GM19035 (cell line): ENCODE measurements at regions not wholly inside any gene's neighbourhood (a gene's known extent, or its start where the extent isn't known, plus 50 kb on each side); places are given as distances from the start of the nearest gene placed in this dataset.

ENCODE experiments used
- ATAC-seq: cut with Tn5 transposase; IDR thresholded peaks from one replicate; pipeline ENCODE4 v1.9.1; 2021; ENCODE audit not compliant: unreplicated experiment

GRCh38 chr3:19725000-19725399, 209.0 kb downstream of the EFHB start:
- ATAC-seq = no peak

DNA sequence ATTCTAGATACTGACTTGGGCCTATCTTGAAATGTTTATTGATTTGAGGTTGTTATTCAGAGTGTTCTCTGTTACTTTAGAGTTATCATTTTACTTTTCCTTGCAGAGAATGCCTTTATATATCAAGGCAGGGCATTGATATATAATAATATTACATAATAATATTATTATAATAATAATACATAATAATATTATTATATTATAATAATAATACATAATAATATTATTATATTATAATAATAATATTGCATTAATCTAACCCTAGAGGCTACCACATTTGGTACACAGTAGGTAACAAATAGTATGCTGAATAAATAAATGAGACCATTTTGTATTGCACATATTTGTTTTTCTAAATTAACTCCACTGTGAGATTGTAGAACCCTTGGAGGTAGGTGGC, 216.3 kb downstream of the EFHB start:
- ATAC-seq = no peak

GRCh38 chr3:19711160-19711782, 222.7 kb downstream of the EFHB start:
- no peak for ATAC-seq

- no peak for ATAC-seq
Measured at GRCh38 chr3:19702416-19703078, 231.5 kb downstream of the EFHB start.

DNA sequence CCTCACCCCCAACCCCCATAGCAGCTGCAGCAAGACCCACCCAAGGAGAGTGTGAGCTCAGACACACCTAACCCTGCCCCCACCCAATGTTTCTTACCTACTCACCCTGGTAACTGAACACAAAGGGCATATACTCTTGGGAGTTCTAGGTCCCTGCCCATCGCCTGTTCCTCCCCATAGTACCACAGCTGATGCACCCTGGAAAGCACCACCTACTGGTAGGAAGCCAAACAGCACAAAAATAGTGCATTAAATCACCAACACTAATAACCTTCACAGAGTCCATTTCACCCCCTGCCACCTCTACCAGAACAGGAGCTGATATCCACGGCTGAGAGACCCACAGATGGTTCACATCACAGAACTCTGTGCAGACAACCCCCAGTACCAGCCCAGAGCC, 245.2 kb downstream of the EFHB start:
- ATAC-seq = no peak

- no peak for ATAC-seq
Measured at GRCh38 chr3:19668163-19668562, 265.9 kb downstream of the EFHB start.

- ATAC-seq = no peak
Measured at GRCh38 chr3:19662486-19662885, 271.5 kb downstream of the EFHB start.

DNA sequence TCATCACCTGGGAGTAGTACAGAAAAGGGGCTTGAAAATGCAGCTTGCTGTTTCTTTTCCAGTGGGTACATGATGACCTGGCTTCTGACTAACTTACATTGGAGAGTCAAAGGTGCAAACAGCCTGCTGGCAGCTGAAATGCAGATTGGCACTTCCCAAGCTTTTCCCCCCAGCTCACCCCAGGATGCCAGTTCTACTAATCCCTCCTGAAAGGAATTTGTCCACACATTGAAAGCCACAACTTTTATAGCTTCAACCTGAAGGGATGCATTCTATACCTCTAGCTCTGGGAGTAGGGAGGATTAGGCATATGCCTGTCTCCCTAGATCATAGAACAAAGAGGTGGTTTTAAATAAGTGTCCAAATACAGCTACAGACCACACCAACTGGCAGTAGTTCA, 281.7 kb downstream of the EFHB start:
- no peak for ATAC-seq

DNA sequence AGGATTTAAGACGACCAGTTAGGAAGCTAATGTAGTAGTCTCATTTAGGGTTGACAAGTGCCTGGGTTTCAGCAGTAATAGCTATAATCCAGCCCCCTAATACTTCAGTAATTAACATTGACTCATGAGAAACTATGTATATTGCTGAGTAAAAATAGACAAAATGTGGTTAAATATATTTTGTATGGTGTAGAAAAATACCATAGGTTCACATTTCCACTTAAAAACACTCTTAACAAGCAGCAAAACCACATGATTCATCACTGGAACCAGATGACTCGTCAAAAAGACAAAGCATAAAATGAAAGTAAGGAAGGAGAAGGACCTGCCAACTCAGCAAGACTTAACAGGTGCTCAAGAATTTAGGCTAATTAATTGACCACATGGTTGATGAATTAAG, 288.9 kb downstream of the EFHB start:
- ATAC-seq = peak; percentile 80

DNA sequence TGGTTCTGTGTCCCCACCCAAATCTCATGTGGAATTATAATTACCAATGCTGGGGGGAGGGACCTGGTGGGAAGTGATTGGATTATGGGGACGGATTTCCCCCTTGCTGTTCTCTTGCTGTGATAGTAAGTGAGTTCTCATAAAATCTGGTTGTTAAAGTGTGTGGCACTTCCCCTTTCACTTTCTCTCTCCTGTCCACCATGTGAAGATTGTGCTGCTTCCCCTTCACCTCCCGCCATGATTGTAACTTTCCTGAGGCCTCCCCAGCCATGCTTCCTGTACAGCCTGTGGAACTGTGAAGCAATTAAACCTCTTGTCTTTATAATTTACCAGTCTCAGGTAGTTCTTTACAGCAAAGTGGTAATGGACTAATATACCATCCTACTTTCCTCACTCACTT, 289.6 kb downstream of the EFHB start:
- ATAC-seq = peak; percentile 51

DNA sequence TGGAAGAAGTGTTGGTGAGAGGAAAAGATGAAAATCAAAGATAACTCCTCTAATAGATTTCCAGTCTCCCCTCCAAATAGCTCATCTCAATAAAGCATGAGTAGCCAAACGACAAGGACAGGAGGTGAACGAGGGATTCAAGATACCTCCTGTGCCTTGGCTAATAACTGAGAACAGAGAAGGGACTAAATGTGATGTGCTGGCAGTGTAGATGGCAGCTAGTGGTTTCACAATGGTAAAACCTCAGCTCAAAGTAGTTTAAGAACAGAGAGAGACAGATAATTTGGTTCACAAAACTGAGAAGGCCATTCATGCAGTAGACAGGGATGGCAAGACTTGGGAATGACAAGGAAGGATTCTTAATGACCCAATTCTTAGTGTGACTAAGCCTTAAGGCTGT, 292.6 kb downstream of the EFHB start:
- ATAC-seq = no peak

- ATAC-seq = no peak
Measured at GRCh38 chr3:19632099-19633074, 301.6 kb downstream of the EFHB start.

GRCh38 chr3:19598870-19599269, 335.1 kb downstream of the EFHB start:
- peak; percentile 77 for ATAC-seq

- no peak for ATAC-seq
Measured at GRCh38 chr3:19596408-19596807, 337.6 kb downstream of the EFHB start.

DNA sequence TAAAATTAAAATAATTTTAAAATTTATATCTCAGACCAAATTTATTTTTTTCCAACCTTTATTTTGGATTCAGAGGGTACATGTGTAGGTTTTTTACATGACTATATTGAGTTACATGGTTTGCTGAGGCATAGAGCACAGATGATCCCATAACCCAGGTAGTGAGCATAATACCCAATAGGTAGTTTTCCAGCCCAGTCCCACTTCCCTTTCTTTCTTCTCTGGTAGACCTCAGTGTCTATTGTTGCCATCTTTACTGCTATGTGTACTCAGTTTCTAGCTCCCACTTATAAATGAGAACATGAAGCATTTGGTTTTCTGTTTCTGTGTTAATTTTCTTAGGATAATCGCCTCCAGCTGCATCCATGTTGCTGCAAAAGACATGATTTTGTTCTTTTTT, 338.1 kb downstream of the EFHB start:
- ATAC-seq = no peak
